H9 (cell line): ENCODE measurements at regions not wholly inside any gene's neighbourhood (a gene's known extent, or its start where the extent isn't known, plus 50 kb on each side); places are given as distances from the start of the nearest gene placed in this dataset.

ENCODE experiments used
- DNase-seq: peaks from one replicate; pipeline ENCODE4 v3.0.0-alpha.2; 2017
- H2AFZ ChIP-seq: one replicate; pipeline ENCODE4 v1.6.1; 2013; ENCODE audit warnings: mild to moderate bottlenecking, low read length, control low read depth, moderate library complexity
- H2AK5ac ChIP-seq: 2 replicates; pipeline ENCODE4 v1.6.1; 2013; ENCODE audit warnings: low read length, control low read depth, mixed read lengths; ENCODE audit not compliant: insufficient read length
- H2BK120ac ChIP-seq: one replicate; pipeline ENCODE4 v1.6.1; 2013; ENCODE audit warnings: low read depth, mild to moderate bottlenecking, low read length, control low read depth, inconsistent platforms; ENCODE audit not compliant: poor library complexity, severe bottlenecking
- H2BK12ac ChIP-seq: 2 replicates; pipeline ENCODE4 v1.6.1; 2013; ENCODE audit warnings: low read length, control low read depth, mixed read lengths, low read depth; ENCODE audit not compliant: insufficient read length
- H2BK15ac ChIP-seq: 2 replicates; pipeline ENCODE4 v1.6.1; 2013; ENCODE audit warnings: low read depth, low read length, control low read depth
- H2BK20ac ChIP-seq: one replicate; pipeline ENCODE4 v1.6.1; 2013; ENCODE audit warnings: low read depth, mild to moderate bottlenecking, low read length, control low read depth, inconsistent platforms; ENCODE audit not compliant: poor library complexity, severe bottlenecking
- H2BK5ac ChIP-seq: 2 replicates; pipeline ENCODE4 v1.6.1; 2013; ENCODE audit warnings: low read length, control low read depth, mixed read lengths; ENCODE audit not compliant: insufficient read length
- H3K14ac ChIP-seq: 2 replicates; pipeline ENCODE4 v1.6.1; 2013; ENCODE audit warnings: low read length, control low read depth; ENCODE audit not compliant: insufficient read depth
- H3K18ac ChIP-seq: 2 replicates; pipeline ENCODE4 v1.6.1; 2013; ENCODE audit warnings: low read depth, mild to moderate bottlenecking, mixed read lengths, low read length, control low read depth; ENCODE audit not compliant: insufficient read length
- H3K23ac ChIP-seq: 2 replicates; pipeline ENCODE4 v1.6.1; 2013; ENCODE audit warnings: low read length, control low read depth, mixed read lengths, low read depth; ENCODE audit not compliant: insufficient read length
- H3K23me2 ChIP-seq: 2 replicates; pipeline ENCODE4 v1.6.1; 2013; ENCODE audit warnings: low read depth, mild to moderate bottlenecking, mixed read lengths, low read length, control low read depth; ENCODE audit not compliant: insufficient read length, poor library complexity, severe bottlenecking
- H3K27ac ChIP-seq: 2 replicates; pipeline ENCODE4 v1.5.1; 2013; ENCODE audit warnings: low read length, control low read depth, mixed read lengths, low read depth; ENCODE audit not compliant: insufficient read length
- H3K27me3 ChIP-seq: 2 replicates; pipeline ENCODE4 v1.6.1; 2013; ENCODE audit warnings: low read length, control low read depth, inconsistent platforms; ENCODE audit not compliant: insufficient read depth
- H3K4ac ChIP-seq: 2 replicates; pipeline ENCODE4 v1.6.1; 2013; ENCODE audit warnings: low read depth, mild to moderate bottlenecking, control low read depth, inconsistent platforms, low read length, moderate library complexity
- H3K4me1 ChIP-seq: 2 replicates; pipeline ENCODE4 v1.6.1; 2013; ENCODE audit warnings: low read length, control low read depth, inconsistent platforms; ENCODE audit not compliant: insufficient read depth
- H3K4me2 ChIP-seq: 2 replicates; pipeline ENCODE4 v1.6.1; 2013; ENCODE audit warnings: low read length, control low read depth, mixed read lengths; ENCODE audit not compliant: insufficient read length, insufficient read depth
- H3K56ac ChIP-seq: 2 replicates; pipeline ENCODE4 v1.6.1; 2013; ENCODE audit warnings: low read depth, mild to moderate bottlenecking, mixed read lengths, low read length, control low read depth; ENCODE audit not compliant: insufficient read length
- H3K79me1 ChIP-seq: 2 replicates; pipeline ENCODE4 v1.6.1; 2013; ENCODE audit warnings: low read depth, mild to moderate bottlenecking, moderate library complexity, low read length, control low read depth, inconsistent platforms; ENCODE audit not compliant: insufficient read depth, poor library complexity, severe bottlenecking
- H3K79me2 ChIP-seq: 2 replicates; pipeline ENCODE4 v1.6.1; 2013; ENCODE audit warnings: low read length, control low read depth, inconsistent platforms; ENCODE audit not compliant: insufficient read depth
- H3K9ac ChIP-seq: 2 replicates; pipeline ENCODE4 v1.6.1; 2013; ENCODE audit warnings: low read length, control low read depth, mixed read lengths; ENCODE audit not compliant: insufficient read length; ENCODE audit errors: extremely low read depth
- H3K9me3 ChIP-seq: one replicate; pipeline ENCODE4 v1.6.1; 2013; ENCODE audit warnings: low read depth, low read length, inconsistent platforms; ENCODE audit not compliant: control insufficient read depth
- H3T11ph ChIP-seq: one replicate; pipeline ENCODE4 v1.6.1; 2013; ENCODE audit warnings: mild to moderate bottlenecking, low read length, control low read depth, inconsistent platforms
- H4K20me1 ChIP-seq: one replicate; pipeline ENCODE4 v1.6.1; 2013; ENCODE audit not compliant: control insufficient read depth, insufficient read length, insufficient read depth
- H4K5ac ChIP-seq: 2 replicates; pipeline ENCODE4 v1.6.1; 2013; ENCODE audit warnings: low read depth, mild to moderate bottlenecking, mixed read lengths, low read length, control low read depth; ENCODE audit not compliant: insufficient read length
- H4K8ac ChIP-seq: replicated peaks from 2 replicates; pipeline ENCODE4 v1.6.1; 2013; ENCODE audit warnings: low read length, control low read depth, mixed read lengths, low read depth; ENCODE audit not compliant: insufficient read length
- H4K91ac ChIP-seq: 2 replicates; pipeline ENCODE4 v1.6.1; 2013; ENCODE audit warnings: low read depth, mild to moderate bottlenecking, moderate library complexity, mixed read lengths, low read length, control low read depth; ENCODE audit not compliant: insufficient read length
- H3K27ac Mint-ChIP-seq, 3 experiments: 2 replicates in 2 of 3; 3 replicates in 1 of 3; pipeline ENCODE4 v1.8.0; 2020 to 2021; ENCODE audit warnings: mixed read lengths in 3 of 3, mild to moderate bottlenecking in 1 of 3, moderate library complexity in 1 of 3
- H3K27me3 Mint-ChIP-seq: 2 replicates; pipeline ENCODE4 v1.8.0; 2021; ENCODE audit warnings: low read depth, mild to moderate bottlenecking, moderate library complexity, mixed read lengths
- H3K36me3 Mint-ChIP-seq, 3 experiments: 2 replicates in 2 of 3; 3 replicates in 1 of 3; pipeline ENCODE4 v1.8.0; 2020 to 2021; ENCODE audit warnings: low read depth in 3 of 3, mixed read lengths in 3 of 3; ENCODE audit not compliant: insufficient read depth in 1 of 3
- H3K4me1 Mint-ChIP-seq, 2 experiments: 2 replicates each; pipeline ENCODE4 v1.8.0; 2020; ENCODE audit warnings: mixed read lengths in 2 of 2
- H3K4me3 Mint-ChIP-seq, 2 experiments: 2 replicates in 1 of 2; 3 replicates in 1 of 2; pipeline ENCODE4 v1.8.0; 2020 to 2021; ENCODE audit warnings: mild to moderate bottlenecking in 2 of 2, mixed read lengths in 2 of 2, moderate library complexity in 1 of 2
- H3K9me3 Mint-ChIP-seq, 2 experiments: 2 replicates in 1 of 2; 3 replicates in 1 of 2; pipeline ENCODE4 v1.8.0; 2020; ENCODE audit warnings: mild to moderate bottlenecking in 2 of 2, mixed read lengths in 2 of 2, moderate library complexity in 1 of 2
- WGBS: extraction: QIAGEN DNeasy Blood & Tissue Kit; methylation state at CpG from one replicate; pipeline ENCODE4 v1.1.7; 2013; ENCODE audit warnings: missing lambda C conversion rate, low lambda C conversion rate, mixed read lengths; ENCODE audit not compliant: insufficient read length; ENCODE audit errors: extremely low coverage; 5-methylcytosine and 5-hydroxymethylcytosine counted together
- TF ChIP-seq, protein P1 (sequence below): fragments of 200-600 bp; sonication (generic); conservative IDR thresholded peaks from 3 replicates; pipeline ENCODE4 v1.8.0; 2021; ENCODE audit warnings: antibody characterized with exemption, mild to moderate bottlenecking

DNA sequence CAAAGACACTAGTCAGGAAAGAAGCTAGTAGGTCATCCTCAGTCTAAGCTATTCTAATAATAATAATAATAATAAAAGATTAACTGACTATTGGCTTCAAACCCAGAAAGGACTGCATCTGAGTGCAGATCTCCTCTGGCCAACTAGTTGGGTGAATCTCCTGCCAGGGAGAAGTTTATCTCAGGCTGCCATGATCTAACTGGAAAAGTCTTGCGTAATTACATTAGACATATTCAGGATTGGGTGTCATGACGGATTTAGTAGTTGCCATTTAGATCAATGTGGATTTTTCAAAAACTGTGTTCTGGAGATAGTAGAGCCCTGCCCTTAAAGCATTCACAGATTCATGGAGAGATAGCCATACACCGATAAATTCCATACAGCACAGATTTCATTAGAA lies 69.5 kb downstream of the KIF2B start:
- no peak overlapping the region for H3K4me3 Mint-ChIP-seq
- H3K27ac Mint-ChIP-seq = no peak overlapping the region
- H2BK120ac ChIP-seq = no peak overlapping the region
- no peak overlapping the region for H4K8ac ChIP-seq
- H3K23me2 ChIP-seq = no peaks in the 10 kb centered on the region
- no peak overlapping the region for H4K91ac ChIP-seq
- no peak overlapping the region for H2BK20ac ChIP-seq
- H3K23ac ChIP-seq = no peak overlapping the region
- no peak overlapping the region for H2BK15ac ChIP-seq
- H3K9ac ChIP-seq = no peak overlapping the region
- no peak overlapping the region for H4K5ac ChIP-seq
- H3K79me1 ChIP-seq = no peaks in the 10 kb centered on the region
- H2BK5ac ChIP-seq = no peak overlapping the region
- no peak overlapping the region for H3K27ac ChIP-seq
- H3K79me2 ChIP-seq = no peaks in the 10 kb centered on the region
- TF ChIP-seq, protein P1, sequence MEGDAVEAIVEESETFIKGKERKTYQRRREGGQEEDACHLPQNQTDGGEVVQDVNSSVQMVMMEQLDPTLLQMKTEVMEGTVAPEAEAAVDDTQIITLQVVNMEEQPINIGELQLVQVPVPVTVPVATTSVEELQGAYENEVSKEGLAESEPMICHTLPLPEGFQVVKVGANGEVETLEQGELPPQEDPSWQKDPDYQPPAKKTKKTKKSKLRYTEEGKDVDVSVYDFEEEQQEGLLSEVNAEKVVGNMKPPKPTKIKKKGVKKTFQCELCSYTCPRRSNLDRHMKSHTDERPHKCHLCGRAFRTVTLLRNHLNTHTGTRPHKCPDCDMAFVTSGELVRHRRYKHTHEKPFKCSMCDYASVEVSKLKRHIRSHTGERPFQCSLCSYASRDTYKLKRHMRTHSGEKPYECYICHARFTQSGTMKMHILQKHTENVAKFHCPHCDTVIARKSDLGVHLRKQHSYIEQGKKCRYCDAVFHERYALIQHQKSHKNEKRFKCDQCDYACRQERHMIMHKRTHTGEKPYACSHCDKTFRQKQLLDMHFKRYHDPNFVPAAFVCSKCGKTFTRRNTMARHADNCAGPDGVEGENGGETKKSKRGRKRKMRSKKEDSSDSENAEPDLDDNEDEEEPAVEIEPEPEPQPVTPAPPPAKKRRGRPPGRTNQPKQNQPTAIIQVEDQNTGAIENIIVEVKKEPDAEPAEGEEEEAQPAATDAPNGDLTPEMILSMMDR = no peak
- H4K20me1 ChIP-seq = no peaks in the 10 kb centered on the region
- H3K18ac ChIP-seq = no peak overlapping the region
- H3K9me3 Mint-ChIP-seq = peaks cover 6 to 7% of the 10 kb centered on the region in 2 experiments; a peak in 4 of 5 replicates
- no peaks in the 10 kb centered on the region for H3K27me3 ChIP-seq
- H2BK12ac ChIP-seq = no peak overlapping the region
- no CpG with 5 or more reads among the region's 3 CpGs for WGBS
- H2AK5ac ChIP-seq = no peak overlapping the region
- H3K14ac ChIP-seq = no peak overlapping the region
- H3T11ph ChIP-seq = no peak overlapping the region
- no peaks in the 10 kb centered on the region for H3K4me1 Mint-ChIP-seq
- no peak for DNase-seq
- no peaks in the 10 kb centered on the region for H3K4me1 ChIP-seq
- no peak overlapping the region for H2AFZ ChIP-seq
- no peak overlapping the region for H3K56ac ChIP-seq
- H3K9me3 ChIP-seq = no peaks in the 10 kb centered on the region
- no peak overlapping the region for H3K4me2 ChIP-seq
- H3K36me3 Mint-ChIP-seq = peaks cover 0 to 2% (median 0%) of the 10 kb centered on the region in 3 experiments; a peak in 3 of 7 replicates
- H3K4ac ChIP-seq = no peak overlapping the region
- H3K27me3 Mint-ChIP-seq = no peaks in the 10 kb centered on the region
